GM19468 (cell line): ENCODE measurements at regions not wholly inside any gene's neighbourhood (a gene's known extent, or its start where the extent isn't known, plus 50 kb on each side); places are given as distances from the start of the nearest gene placed in this dataset.
"Not testable (repeated sequence)": the region's sequence is repeated elsewhere in the genome, so short reads cannot be mapped to it uniquely, and the experiment has no call there.

Source experiments
- ATAC-seq: cut with Tn5 transposase; IDR thresholded peaks from one replicate; pipeline ENCODE4 v1.9.1; 2021; ENCODE audit warnings: mild to moderate bottlenecking, moderate library complexity, moderate number of reproducible peaks; ENCODE audit not compliant: unreplicated experiment; ENCODE audit errors: extremely low read depth

DNA sequence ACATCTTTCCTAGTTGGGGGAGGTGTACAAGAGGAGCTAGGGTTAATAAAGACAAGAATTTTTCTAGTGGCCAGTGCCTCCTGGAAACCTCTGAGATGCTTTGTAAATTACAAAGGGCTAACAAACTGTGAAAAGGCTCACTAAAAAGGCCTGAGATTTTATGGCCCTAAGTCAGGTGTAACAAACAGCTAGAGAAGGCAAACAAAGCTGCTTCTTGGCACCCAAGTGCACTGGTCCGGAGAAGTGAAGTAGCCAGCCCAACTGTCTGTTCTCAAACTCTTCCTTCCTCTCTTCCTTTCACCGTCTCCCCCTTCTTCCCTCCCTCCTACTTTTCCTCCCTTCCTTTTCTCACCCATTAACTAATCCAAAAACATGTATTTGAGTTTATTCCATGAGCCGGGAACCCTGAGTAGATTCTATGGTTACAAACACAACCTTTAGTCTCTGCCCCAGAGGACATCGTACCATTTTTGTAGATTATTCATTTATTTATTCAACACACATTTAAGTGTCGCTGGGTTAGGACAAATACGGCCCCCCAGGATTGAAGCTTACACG lies 143.4 kb upstream of the PCGF5 start:
- no peak for ATAC-seq

DNA sequence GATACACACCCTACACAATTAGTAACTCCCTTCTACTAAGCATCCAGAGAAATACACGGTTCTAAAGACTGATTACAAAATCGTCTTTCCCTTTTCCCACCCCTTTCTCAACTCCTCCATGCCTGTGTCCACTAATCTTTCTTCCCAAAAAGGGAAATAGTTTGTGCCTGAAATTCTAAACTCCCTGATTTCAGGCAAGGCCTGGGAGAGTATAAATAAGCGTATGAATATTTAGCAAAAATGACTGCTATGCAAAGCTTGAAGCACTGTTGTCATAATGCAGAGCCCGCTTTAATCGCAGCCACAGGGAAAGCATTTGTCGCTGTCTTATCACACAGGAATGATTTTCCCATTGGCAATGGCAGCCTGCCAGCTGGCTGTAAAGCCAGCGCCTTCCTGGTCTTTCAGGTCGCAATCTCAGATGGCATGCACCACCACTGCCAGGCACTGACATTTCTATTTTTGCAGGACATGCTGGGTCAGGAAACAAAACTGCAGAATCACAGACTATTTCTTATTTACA lies 142.9 kb upstream of the PCGF5 start:
- no peak for ATAC-seq

DNA sequence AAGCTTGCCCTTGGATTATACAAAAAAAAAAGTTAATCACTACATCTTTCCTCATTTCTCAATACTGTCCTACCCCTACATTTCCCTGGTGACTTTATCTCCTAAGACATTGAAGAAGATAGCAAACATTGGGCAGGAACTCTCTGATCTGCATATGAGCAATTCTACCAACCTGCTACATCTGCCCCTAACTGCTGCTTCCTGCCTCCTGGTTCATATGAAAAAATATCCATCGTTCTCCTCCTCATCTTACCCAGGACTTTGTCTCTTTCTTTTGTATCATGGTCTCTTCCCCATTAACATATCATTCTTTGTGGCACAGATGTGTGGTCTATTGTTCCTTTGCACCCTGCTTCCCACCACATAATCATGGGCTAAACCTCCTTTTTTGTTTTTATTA lies 139.7 kb upstream of the PCGF5 start:
- no peak for ATAC-seq

DNA sequence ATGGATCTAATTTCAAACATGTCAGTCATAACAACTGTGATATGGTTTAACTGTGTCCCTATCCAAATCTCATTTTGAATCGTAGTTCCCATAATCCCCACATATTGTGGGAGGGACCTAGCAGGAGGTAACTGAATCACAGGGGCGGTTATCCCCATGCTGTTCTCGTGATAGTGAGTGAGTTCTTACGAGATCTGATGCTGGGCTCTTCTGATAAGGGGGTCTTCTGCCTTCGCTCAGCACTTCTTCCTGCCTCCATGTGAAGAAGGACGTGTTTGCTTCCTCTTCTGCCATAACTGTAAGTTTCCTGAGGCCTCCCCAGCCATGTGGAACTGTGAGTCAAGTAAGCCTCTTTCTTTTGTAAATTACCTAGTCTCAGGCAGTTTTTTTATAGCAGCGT lies 138.0 kb upstream of the PCGF5 start:
- ATAC-seq: no peak

DNA sequence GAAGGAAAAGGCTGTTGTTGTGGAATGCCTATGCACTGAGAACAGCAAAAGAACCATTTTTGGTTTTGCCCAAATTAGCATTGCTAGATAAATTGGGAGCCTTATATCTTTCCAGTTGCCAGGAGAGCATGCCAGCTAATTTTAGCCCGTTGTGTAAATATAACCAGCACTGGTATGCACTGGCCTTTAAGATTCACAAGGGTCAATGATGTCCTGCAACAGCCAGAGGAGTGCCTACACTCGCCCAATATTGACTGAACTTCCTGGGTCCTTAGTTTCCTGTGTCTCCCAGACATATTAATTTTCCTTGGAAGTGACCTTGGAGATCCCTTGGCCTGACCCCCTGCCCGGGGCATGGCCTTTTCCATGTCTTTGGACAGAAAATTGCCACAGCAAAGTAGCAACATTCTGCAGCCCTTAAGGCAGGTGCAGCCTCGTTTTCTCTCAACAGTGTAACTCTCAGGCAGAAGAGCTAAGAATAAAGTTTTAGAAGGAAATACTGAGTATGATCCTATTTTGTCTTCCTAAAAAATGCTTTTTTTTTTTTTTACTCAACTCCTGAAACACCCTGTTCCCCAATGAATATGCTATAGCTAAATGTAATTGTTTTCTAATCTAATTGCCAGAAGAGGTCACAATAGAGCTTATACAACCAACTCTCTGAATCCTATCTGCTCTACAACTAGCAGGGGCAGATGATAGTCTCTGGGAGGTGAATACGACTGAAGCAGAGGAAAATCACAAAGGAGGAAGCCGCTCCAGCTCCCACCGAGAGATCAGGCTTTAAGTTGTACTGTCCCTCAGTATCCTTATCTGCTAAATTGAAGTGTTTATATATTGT lies 131.9 kb upstream of the PCGF5 start:
- ATAC-seq: no peak

DNA sequence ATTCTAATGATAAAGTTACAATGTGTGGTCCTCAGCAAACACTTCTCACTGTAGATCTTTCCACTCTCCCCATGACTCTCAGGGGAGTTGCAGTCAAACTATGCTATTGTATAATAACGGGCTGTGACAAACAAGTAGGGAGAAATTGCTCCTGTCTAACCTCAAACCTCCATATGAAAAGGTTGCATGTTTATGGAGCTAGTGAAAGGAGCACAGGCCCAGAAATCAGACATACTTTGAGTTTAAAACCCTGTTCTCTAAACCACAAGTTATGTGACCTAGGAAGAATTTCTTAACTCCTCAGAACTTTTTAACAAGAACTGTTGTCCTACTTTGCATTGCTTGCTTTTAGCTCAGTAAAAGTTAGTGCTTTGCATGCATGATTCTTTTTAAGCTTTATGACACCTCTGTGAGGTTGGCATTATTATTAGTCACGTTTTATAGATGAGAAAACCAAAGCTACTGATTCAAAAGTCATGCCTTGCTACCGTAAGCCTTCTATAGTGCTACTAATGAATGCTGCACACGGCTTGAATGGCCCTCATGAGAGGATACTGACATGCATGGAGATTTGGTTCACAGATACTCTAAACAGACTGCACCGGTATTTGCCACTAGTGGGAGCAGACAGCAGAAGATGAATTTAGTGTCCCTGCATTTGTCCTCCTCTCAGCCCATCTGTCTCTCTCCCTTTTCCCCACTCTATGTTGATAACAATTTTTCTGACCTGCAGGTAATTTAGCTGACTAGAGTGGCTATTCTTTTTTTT lies 129.5 kb upstream of the PCGF5 start:
- ATAC-seq: no peak

DNA sequence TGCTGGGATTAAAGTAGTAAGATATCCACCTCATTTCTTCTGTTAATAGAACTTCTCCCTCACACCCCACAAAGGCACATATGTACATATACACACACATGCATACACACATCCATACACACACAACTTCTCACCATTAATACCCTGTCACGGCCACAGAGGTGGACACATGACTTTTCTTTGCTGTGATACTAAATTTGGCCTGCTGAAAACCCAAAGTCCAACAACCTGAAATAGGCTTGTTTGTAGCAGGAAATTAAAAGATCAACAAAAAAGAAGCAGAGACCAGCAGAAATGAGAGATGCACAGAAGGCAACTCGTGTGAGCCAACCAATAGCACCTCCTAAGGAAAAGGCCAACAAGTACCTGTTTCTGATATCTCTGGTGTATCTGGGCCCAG lies 128.7 kb upstream of the PCGF5 start:
- ATAC-seq: no peak

DNA sequence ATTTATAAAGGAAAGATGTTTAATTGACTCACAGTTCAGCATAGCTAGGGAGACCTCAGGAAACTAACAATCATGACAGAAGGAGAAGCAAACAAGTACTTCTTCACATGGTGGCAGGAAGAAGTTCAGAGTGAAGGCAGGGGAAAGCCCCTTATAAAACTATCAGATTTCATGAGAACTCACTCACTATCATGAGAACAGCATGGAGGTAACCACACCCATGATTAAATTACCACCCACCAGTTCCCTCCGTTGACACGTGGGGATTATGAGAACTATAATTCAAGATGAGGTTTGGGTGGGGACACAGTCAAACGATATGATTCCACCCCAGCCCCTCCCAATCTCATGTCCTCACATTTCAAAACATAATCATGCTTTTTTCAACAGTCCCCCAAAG lies 124.2 kb upstream of the PCGF5 start:
- ATAC-seq: no peak

DNA sequence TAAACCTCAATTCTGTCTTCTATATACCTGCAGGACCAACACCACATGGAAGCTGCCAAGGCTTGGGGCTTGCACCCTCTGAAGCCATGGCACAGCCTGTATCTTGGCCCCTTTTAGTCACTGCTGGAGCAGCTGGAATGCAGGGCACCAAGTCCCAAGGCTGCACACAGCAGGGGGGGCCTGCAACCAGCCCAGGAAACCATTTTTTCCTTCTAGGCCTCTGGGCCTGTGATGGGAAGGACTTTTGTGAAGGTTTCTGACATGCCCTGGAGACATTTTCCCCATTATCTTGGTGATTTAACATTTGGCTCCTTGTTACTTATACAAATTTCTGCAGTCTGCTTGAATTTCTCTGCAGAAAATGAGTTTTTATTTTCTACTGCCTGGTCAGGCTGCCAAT lies 123.2 kb upstream of the PCGF5 start:
- no peak for ATAC-seq

DNA sequence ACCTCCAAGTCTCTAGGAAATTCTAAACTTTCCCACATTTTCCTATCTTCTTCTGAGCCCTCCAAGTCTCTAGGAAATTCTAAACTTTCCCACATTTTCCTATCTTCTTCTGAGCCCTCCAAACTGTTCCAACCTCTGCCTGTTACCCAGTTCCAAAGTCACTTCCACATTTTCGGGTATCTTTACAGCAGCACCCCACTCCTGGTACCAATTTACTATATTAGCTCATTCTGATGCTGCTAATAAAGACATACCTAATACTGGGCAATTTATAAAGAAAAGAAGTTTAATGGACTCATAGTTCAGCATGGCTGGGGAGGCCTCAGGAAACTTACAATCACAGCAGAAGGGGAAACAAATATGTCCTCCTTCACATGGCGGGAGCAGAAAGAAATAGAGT lies 122.4 kb upstream of the PCGF5 start:
- ATAC-seq: not testable (repeated sequence)

DNA sequence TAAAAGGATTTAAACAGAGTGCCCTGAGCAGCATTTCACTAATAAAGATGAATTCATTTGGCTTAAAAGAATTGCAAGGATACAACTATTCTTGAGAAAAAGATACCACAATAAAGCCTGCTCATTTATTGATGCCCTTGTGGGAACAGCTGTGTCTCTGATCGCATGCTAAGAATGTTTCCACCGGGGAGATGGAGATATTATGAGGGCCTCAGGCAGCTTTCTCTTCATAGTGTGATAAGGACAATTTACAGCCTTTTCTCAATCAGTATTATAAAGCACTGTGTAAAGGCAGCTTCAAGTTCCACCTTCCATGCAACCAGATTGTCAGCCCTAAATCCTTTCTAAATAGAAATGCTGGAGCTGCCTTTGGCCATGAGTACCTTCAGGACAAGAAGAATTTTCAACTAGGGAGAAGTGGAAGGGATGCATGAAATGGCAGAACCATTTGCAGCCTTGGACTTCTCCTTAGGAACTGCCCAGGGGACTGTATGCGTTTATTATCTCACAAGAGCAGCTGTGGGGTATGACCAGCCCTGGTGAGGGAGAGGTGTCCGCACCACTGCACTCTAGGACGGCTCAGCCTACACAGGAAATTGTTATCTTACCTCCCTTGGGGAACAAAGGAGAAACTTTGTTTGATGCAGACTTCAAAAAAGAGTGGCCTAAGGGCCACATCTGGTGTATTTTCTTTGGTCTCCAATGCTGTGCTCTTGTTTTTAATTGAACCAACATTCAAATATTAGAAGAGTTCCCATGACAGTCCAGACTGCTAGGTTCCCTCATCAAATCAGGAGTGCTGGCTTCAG lies 116.9 kb upstream of the PCGF5 start:
- ATAC-seq: no peak

DNA sequence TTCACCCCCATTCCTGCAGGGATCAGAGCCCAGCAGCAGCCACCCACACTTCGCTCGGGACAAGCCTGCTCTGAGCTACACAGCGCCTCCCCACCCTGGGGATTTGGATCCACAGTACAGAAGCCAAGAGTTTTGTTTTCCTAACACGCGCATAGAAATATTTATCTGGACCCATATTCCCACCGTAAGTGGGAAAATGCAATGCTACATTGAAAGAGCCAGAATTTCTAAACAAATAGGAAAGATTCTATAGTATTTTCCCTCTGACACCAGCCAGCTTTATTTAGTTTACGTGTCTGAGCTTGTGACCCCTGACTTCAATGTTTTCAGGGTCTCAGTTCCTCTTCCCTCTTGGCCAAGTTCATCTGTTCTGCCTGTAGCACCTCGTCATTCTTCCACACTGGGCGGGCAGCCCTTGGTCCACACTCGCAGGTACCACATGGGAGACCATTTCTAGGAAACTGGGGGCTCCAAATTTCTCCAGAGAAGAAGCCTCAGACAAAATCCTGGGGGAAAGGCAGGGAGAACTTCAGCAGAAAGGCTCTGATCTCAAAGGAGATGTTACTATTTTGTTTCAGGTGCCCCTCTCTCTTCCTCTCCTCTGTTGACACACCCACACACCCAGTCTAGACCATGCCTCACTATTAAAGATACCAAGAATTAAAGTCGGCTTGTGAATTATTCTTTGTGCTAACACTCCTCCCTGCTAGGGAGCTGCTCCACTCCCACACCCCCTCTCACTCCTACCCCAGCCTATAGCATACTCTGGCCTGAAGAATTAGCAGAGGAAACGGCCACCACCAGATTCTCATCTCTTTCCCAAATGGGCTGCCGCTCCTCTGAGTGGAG lies 116.0 kb upstream of the PCGF5 start:
- no peak for ATAC-seq

DNA sequence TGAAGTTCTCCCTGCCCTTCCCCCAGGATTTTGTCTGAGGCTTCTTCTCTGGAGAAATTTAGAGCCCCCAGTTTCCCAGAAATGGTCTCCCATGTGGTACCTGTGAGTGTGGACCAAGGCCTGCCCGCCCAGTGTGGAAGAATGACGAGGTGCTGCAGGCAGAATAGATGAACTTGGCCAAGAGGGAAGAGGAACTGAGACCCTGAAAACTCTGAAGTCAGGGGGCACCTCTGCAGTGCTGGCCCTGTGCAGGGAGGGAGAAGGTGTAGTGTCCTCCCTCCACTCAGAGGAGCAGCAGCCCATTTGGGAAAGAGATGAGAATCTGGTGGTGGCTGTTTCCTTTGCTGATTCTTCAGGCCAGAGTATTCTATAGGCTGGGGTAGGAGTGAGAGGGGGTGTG lies 115.2 kb upstream of the PCGF5 start:
- ATAC-seq: no peak

DNA sequence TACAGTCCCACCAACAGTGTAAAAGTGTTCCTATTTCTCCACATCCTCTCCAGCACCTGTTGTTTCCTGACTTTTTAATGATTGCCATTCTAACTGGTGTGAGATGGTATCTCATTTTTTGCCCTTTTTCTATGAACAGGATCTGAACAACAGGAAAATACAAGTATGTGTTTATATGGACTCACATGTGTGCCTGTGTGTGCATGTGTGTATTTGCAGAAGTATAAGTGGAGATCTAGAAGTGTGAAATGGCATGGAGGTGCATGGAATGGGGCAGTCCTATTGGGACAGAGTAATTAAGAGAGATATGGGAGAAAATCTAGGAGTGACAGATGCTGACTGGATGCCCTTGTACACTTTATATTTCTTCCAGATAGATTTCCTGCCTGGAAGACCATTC lies 111.6 kb upstream of the PCGF5 start:
- ATAC-seq: no peak

DNA sequence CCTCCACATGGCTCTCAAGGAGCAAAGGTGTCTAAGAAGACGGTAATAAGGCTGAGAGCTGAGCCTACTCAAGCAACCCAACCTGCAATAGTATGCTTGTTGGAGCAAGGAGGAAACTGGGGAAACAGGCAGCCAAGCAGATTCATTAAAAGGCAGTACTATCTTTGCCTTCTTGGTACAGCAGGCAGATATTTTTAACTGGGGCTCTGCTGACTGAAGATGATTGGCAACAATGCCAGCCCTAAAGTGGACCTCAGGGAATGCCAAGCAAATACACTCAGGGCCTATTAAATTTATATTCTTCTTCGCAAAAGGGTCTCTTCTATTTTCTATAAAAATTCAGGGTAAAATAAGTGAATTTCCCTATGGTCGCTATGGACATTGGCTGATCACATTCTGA lies 109.4 kb upstream of the PCGF5 start:
- no peak for ATAC-seq

DNA sequence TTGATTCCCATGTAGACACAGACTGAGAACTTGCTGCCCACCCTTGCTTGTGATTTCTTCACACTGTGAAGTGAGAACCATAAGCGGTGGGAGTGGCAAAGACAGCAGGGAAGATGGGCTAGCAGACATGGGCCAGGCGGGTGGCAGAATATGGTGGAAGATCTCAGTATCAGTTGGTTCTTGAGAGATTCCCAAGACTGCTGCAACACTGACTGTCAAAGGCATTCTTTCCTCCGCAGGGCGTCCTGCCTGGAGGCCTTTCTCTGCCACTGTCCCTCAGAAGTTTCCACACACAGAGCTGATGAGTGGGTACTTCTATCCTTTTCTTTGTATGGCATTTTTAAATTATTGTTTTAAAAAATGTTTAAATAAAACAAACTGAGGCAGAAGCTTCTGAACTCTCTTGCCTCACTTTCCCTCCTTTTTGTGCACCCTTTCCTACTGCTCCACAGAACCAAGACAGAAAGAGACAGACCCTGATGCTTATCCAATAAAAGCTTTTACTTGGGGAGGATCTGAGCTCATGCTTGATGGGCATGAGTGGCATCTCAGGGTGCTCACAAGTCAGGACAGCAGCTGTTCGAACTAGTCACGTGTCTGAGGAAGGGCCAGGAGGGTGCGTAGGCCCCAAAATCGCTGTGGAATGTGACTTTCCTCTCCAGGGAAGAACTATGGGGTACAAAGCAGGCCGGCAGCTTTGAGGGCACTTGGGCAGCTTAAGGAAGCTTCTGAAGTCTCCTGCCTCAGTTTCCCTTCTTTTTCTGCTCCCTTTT lies 104.7 kb upstream of the PCGF5 start:
- ATAC-seq: no peak

DNA sequence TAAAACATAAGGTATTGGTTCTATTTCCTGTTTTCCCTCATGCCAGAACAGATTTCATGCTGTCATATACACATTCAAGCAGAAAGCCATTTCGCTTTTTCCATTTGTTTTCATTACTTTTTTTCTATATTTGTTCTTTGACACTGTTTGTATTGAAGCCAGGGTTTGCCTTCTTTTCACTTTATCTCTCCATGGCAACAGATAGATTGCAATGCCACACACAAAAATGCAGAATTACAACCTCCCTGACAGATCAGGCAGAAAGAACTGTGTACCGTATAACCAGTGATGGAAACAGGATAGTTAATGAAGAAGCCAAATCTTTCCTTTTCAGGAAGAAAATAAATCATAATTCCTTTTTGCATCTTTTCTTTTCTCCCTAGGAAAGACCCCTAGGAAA lies 103.0 kb upstream of the PCGF5 start:
- ATAC-seq: no peak

DNA sequence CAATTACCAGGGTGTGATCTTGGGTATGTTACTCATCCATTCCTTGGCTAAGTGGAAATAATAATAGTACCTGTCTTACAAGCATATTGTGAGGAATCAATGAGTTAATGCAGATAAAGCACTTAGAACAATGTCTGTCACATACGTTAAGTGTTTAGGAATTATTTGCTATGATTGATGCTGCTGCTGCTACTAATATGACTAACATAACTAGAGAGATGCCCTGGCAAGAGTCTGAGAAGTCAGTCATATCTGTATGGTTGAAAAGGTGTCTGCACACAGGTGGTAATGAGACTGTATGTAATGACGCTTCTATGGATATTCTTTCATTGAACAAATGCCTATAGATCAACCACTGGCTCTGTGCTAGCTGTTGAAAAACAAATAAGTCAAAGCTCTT lies 100.1 kb upstream of the PCGF5 start:
- no peak for ATAC-seq

DNA sequence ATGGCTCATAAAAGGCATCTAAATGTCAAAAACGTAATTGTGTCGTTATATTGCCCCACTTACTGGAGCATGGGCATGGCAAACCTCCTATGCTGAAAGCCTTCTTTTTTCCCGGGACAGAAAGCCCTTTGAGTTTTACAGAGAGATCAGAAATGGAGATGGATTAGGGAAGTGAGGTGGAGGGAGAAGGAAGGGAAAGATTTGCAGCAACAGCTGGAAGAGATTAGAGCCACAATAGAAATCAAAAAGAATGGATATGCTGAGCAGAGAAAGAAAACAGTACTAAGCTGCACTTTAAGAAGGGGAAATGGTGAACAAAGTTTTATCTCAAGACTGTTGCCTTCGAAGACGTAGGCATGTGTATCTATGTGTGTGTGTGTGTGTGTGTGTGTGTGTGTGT lies 97.2 kb upstream of the PCGF5 start:
- ATAC-seq: no peak
